Panc1 (cell line): ENCODE measurements at regions not wholly inside any gene's neighbourhood (a gene's known extent, or its start where the extent isn't known, plus 50 kb on each side); places are given as distances from the start of the nearest gene placed in this dataset.

ENCODE experiments used
- ATAC-seq: fragments of 200-7000 bp; cut with Tn5 transposase; 2 replicates; pipeline ENCODE4 v1.9.1; 2020; ENCODE audit warnings: mild to moderate bottlenecking, moderate library complexity
- BruUV-seq: library from RNA; stranded (reverse); fragments of 400-500 nt; replicated peaks from 2 replicates; lab custom pipeline; 2021; lab: Mats Ljungman, UMichigan
- CTCF ChIA-PET: fragments of 300-600 bp; sonication (Branson Sonifier 250); formaldehyde crosslinking; loops from one replicate; lab custom pipeline; 2022; ENCODE audit warnings: antibody characterized with exemption; lab: Charles Lee
- POLR2A ChIA-PET: fragments of 300-600 bp; sonication (Branson Sonifier 250); formaldehyde crosslinking; loops from one replicate; lab custom pipeline; 2022; ENCODE audit warnings: antibody characterized with exemption; lab: Charles Lee
- DNase-seq: peaks from one replicate; pipeline ENCODE4 v3.0.0-alpha.2; 2010; ENCODE audit warnings: low read depth, low spot score
- H3K27ac ChIP-seq: 2 replicates; pipeline ENCODE4 v1.5.1; 2011; ENCODE audit warnings: mild to moderate bottlenecking, low read length, inconsistent platforms
- H3K27me3 ChIP-seq: fragments of 200-500 bp; sonication (Bioruptor generic); 2 replicates; pipeline ENCODE4 v1.6.0; 2014; ENCODE audit warnings: low read length, inconsistent platforms; ENCODE audit not compliant: control insufficient read depth, insufficient read depth
- H3K36me3 ChIP-seq: fragments of 200-500 bp; sonication (Bioruptor generic); 2 replicates; pipeline ENCODE4 v1.5.1; 2014; ENCODE audit warnings: inconsistent platforms, mild to moderate bottlenecking, low read length, moderate library complexity; ENCODE audit not compliant: control insufficient read depth, insufficient read depth
- H3K4me1 ChIP-seq: 2 replicates; pipeline ENCODE4 v1.5.1; 2011; ENCODE audit warnings: inconsistent platforms, mild to moderate bottlenecking, low read length, moderate library complexity; ENCODE audit not compliant: control insufficient read depth, insufficient read depth
- H3K4me3 ChIP-seq, 2 experiments: 2 replicates each; pipeline ENCODE4 v1.5.1; 2011 to 2012; ENCODE audit warnings: low read depth in 2 of 2, low read length in 2 of 2, mild to moderate bottlenecking in 2 of 2, inconsistent platforms in 1 of 2, moderate library complexity in 1 of 2
- H3K9me3 ChIP-seq: fragments of 200-500 bp; sonication (Bioruptor generic); 2 replicates; pipeline ENCODE4 v1.5.1; 2014; ENCODE audit warnings: low read depth, mild to moderate bottlenecking, inconsistent platforms, low read length, moderate library complexity; ENCODE audit not compliant: control insufficient read depth, insufficient read depth
- POLR2AphosphoS5 ChIP-seq: IDR thresholded peaks from 2 replicates; pipeline ENCODE4 v1.6.1; 2012; ENCODE audit warnings: mild to moderate bottlenecking, low read depth, low read length, moderate library complexity
- SIN3A ChIP-seq: IDR thresholded peaks from 2 replicates; pipeline ENCODE4 v1.6.1; 2012; ENCODE audit warnings: low read depth, mild to moderate bottlenecking, low read length, moderate library complexity, borderline replicate concordance; ENCODE audit not compliant: insufficient read depth
- TCF7L2 ChIP-seq: IDR thresholded peaks from 2 replicates; pipeline ENCODE4 v1.6.1; 2011; ENCODE audit warnings: mild to moderate bottlenecking, low read depth, low read length, inconsistent platforms
- in situ Hi-C: cut with HindIII; loops from 2 replicates; pipeline ENCODE4 v1.10.0; 2016; ENCODE audit warnings: low sequenced_read_pairs, low pct_unique_long_range_greater_than_20kb
- intact Hi-C: fragments of 100-400 bp; cut with micrococcal nuclease; formaldehyde crosslinking; loops from one replicate; pipeline ENCODE4 v1.10.0; 2022; ENCODE audit not compliant: unreplicated experiment
- TF ChIP-seq, protein P1 (sequence below), 2 experiments: IDR thresholded peaks; 2 replicates each; pipeline ENCODE4 v1.6.1; 2011 to 2012; ENCODE audit warnings: low read depth in 2 of 2, control low read depth in 1 of 2, low read length in 1 of 2, mild to moderate bottlenecking in 1 of 2, moderate library complexity in 1 of 2; ENCODE audit not compliant: insufficient read depth in 1 of 2
- TF ChIP-seq, protein P2 (sequence below): fragments of 450-650 bp; IDR thresholded peaks from 2 replicates; pipeline ENCODE4 v1.5.1; 2017; ENCODE audit warnings: mild to moderate bottlenecking

DNA sequence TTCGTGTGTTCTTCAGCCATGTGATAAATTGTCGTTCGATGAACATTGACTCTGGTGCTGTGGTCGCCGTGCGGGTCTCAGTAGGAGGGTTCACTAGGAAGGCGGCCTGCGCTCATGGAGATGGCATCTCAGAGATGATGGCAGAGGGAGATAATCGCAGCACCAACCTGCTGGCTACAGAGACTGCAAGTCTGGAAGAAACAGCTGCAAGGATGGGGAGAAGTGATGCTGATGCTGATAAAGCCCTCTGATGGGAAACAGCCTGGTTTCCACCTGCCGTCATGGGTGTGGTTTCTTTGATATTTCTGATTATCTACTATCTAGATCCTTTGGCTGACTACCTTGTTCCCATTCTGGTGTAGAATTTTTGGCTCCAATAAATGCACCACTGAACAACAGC lies 130.5 kb upstream of the ANKRD30A start:
- ChIA-PET POLR2A (no interaction called here), CTCF (no interaction called here)
- DNase-seq (no peak), ATAC-seq (no peak)
- no peaks in the 10 kb centered on the region for H3K27me3 ChIP-seq
- no TSS peak for BruUV-seq
- H3K4me1 ChIP-seq: no peaks in the 10 kb centered on the region
- no peak overlapping the region for H3K27ac ChIP-seq
- H3K4me3 ChIP-seq: no peak overlapping the region
- TF ChIP-seq SIN3A: no peak
- no peak for TF ChIP-seq TCF7L2
- TF ChIP-seq, protein P1, sequence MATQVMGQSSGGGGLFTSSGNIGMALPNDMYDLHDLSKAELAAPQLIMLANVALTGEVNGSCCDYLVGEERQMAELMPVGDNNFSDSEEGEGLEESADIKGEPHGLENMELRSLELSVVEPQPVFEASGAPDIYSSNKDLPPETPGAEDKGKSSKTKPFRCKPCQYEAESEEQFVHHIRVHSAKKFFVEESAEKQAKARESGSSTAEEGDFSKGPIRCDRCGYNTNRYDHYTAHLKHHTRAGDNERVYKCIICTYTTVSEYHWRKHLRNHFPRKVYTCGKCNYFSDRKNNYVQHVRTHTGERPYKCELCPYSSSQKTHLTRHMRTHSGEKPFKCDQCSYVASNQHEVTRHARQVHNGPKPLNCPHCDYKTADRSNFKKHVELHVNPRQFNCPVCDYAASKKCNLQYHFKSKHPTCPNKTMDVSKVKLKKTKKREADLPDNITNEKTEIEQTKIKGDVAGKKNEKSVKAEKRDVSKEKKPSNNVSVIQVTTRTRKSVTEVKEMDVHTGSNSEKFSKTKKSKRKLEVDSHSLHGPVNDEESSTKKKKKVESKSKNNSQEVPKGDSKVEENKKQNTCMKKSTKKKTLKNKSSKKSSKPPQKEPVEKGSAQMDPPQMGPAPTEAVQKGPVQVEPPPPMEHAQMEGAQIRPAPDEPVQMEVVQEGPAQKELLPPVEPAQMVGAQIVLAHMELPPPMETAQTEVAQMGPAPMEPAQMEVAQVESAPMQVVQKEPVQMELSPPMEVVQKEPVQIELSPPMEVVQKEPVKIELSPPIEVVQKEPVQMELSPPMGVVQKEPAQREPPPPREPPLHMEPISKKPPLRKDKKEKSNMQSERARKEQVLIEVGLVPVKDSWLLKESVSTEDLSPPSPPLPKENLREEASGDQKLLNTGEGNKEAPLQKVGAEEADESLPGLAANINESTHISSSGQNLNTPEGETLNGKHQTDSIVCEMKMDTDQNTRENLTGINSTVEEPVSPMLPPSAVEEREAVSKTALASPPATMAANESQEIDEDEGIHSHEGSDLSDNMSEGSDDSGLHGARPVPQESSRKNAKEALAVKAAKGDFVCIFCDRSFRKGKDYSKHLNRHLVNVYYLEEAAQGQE (IDR thresholded peaks at IDR 0.05; ENCODE audit: insufficient read depth in 1 of 2, low read depth in 2 of 2, low read length in 1 of 2): no peak
- TF ChIP-seq, protein P2, sequence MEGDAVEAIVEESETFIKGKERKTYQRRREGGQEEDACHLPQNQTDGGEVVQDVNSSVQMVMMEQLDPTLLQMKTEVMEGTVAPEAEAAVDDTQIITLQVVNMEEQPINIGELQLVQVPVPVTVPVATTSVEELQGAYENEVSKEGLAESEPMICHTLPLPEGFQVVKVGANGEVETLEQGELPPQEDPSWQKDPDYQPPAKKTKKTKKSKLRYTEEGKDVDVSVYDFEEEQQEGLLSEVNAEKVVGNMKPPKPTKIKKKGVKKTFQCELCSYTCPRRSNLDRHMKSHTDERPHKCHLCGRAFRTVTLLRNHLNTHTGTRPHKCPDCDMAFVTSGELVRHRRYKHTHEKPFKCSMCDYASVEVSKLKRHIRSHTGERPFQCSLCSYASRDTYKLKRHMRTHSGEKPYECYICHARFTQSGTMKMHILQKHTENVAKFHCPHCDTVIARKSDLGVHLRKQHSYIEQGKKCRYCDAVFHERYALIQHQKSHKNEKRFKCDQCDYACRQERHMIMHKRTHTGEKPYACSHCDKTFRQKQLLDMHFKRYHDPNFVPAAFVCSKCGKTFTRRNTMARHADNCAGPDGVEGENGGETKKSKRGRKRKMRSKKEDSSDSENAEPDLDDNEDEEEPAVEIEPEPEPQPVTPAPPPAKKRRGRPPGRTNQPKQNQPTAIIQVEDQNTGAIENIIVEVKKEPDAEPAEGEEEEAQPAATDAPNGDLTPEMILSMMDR: no peak
- TF ChIP-seq POLR2AphosphoS5: no peak
- H3K9me3 ChIP-seq: no peaks in the 10 kb centered on the region
- H3K36me3 ChIP-seq: no peaks in the 10 kb centered on the region
- in situ Hi-C loops: no loop called here
- intact Hi-C loops: no loop called here

DNA sequence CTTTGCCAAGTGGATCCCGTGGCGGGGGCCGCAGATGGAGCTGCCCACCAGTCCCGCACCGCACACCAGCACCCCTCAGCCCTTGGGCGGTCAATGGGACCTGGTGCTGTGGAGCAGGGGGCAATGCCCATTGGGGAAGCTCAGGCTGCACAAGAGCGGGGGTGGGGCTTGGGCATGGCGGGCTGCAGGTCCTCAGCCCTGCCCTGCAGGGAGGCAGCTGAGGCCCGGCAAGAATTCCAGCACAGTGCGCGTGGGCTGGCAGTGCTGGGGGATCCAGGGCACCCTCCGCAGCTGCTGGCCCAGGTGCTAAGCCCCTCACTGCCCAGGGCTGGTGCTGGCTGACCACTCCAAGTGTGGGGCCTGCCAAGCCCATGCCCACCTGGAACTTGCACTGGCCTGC lies 136.2 kb upstream of the ANKRD30A start:
- H3K4me3 ChIP-seq: no peak overlapping the region
- ChIA-PET CTCF (no interaction called here), POLR2A (no interaction called here)
- no peaks in the 10 kb centered on the region for H3K36me3 ChIP-seq
- H3K4me1 ChIP-seq: no peaks in the 10 kb centered on the region
- ATAC-seq (no peak), DNase-seq (no peak)
- no peak for TF ChIP-seq POLR2AphosphoS5
- TF ChIP-seq, protein P1 (IDR thresholded peaks at IDR 0.05; ENCODE audit: insufficient read depth in 1 of 2, low read depth in 2 of 2, low read length in 1 of 2): no peak
- no peak for TF ChIP-seq SIN3A
- TF ChIP-seq, protein P2: no peak
- TF ChIP-seq TCF7L2: no peak
- no peaks in the 10 kb centered on the region for H3K27me3 ChIP-seq
- no TSS peak for BruUV-seq
- in situ Hi-C loops: no loop called here
- intact Hi-C loops: no loop called here
- H3K27ac ChIP-seq: no peak overlapping the region
- H3K9me3 ChIP-seq: no peaks in the 10 kb centered on the region
